GF-D8 (cell line): ENCODE measurements at regions not wholly inside any gene's neighbourhood (a gene's known extent, or its start where the extent isn't known, plus 50 kb on each side); places are given as distances from the start of the nearest gene placed in this dataset.
A peak's percentile ranks its signal among the peaks of the same experiment; 100 is the strongest.

ENCODE experiments used
- DNase-seq: peaks from one replicate; lab custom pipeline; 2025; lab: John Stamatoyannopoulos, UW

DNA sequence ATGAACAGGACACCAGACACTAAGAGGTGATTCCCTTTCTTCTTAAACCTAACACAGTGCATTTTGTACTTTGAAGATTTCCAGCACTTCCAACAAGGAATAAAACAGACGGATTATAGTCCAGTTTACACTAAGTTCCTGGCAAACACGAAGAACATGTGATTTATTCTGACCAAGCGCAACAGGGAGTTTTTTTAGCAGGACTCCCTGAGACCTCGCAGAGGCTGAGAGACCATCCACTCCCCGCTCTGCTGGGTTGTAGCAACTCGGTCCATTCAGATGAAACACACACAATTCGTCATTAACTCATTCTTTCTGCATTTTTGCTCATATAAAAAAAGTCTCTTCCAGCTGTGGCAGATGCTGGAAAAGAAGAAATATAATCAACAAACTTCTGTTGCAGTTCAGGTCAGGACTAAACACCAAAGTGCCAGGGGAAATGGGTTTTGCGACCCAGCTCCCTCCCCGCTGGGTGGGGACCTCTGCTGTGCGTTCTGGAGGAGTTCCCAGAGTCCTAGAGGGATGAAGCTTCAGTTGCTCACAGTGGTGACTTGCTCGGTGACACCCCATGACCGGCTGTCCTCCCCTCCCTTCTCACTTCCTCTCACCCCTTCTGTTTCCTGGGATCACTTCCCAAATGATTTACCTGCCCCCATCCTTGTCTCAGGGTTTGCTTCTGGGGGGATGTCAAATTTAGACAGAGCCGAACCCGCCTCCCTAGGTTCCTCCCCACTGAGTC is 52.5 kb downstream of the KCNF1 start:
- DNase-seq = no peak

DNA sequence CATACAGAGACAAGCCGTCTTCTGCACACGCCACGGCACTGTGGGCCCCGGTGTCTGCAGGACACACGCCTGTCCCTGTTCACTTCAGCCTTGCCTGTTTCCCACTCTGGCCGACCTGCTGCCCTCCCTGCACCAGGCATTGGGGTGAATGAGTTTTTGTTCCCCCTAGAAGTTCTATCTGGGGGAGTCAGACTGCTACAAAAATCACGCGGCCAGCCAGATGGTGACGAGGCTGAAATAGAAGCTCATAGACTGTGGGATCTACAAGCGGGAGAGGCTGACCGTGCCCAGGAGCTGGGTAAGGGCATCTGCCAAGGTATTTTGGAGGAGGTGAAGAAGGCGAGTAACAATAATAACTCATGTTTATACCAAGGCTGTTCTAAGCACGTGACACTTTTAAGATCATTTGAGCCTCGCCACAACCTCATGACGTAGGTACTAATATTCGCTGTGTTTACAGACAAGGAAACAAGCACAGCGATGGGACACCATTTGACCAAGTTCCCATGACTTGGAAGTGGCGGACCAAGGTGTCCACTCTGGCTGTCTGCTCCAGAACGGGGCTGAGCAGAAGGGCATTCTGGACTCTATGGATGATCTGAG is 53.6 kb downstream of the KCNF1 start:
- no peak for DNase-seq

DNA sequence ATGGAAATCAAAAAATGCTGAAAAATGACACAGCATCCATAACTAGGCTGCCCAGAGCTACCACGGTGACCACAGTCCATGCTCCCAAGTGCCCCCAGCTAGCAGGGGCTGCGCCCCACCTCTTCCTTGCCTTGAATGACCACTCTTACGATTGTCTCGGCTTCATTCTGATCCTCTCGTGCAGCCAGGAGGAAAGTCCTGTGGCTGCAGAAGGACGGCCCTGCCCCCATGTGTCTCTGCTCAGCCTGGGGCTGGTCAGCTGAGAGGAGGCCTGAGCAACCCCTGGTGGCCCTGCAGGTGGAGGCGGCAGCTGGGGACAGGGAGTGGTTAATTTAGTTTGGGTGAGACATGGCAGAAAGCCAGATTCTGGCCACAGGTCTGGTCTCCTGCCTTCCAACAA is 54.3 kb downstream of the KCNF1 start:
- no peak for DNase-seq

DNA sequence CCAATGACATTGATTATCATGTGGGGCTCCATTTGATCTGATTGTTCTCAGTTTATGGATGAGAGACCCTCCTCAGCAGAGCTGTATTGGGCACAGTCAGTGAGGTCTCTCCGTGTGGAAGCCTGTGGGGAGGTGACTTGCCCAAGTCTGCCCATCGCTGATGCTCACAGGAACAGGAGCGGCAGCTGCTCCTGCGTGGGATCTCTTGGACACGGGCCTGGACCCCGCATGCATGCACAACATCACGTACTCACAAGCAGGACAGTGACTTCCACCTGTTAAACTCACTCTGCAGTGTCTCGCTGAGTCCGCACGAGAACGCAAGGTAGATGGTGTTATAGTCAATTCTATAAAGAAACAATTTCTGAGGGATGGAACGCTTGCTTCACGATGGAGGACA is 55.0 kb downstream of the KCNF1 start:
- DNase-seq = no peak

DNA sequence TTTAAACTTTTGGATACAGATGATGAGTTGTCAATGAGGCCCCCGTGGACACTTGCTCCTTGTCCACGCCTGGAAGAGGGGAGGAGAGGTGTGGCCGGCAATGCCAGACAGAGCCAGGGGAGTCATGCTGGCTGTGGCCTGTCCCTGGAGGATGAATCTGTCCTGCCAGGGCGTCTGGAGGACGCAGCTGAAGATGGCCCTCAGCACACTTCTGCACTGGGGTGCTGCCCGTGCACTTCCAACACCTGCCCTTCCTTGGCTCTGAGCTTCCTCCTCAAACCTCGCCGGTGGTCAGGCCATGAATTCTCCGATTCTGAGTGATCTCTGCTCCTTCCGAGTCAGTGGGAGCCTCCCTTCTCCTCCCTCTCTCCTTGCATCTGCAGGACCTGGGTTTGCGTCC is 56.4 kb downstream of the KCNF1 start:
- DNase-seq = no peak

DNA sequence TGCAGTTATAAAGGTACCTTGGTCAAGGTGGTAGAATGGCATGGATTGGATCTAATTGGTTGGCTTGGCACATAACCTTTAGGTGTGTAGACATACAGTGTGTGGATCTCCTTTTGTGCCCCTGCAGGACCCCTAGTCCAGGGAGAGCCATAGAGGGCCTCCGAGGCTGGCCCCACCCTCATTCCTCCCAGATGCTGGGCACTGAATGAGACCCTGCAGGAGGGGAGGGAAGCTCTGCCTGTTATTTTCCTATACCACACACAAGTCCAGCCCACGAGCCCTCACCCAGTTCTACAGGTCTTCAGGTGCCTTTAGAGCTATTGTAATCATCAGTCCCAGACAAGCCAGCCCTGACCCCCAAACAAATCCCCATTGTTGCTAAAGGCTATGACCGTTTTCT is 58.9 kb downstream of the KCNF1 start:
- DNase-seq = no peak

DNA sequence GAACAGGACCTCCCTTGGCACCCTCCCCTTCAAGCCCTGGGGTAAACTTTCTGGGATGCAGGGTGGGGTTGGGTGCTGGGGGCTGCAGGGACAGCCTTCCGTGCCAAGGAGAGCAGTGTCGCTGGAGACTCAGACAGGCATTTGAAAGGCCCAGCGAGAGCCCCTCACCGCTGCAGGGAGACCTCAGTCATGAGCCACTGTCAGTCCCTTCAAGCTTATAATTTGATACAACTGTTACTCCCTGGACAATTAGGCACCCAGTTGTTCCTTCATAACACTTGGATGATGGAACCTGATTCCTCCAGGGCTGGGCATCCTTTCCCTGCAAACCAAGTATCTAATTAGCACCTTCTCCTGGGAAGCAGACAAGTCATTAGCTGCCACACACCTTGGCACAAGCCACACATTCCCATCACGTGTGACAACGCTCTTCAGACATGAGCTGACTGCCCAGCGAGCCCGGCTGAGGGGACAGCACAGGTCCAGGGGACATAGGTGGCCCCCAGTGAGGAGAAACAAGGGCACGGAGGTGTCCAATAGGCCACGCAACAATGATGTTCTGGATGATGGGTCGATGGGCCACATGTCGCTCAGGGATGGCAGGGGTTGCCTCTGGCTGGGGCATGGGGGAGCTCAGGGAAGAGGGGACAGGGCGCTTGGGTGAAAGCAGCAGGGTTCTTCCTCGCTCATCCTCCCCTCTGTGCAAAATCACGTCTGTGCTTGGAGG is 59.6 kb downstream of the KCNF1 start:
- DNase-seq = no peak

DNA sequence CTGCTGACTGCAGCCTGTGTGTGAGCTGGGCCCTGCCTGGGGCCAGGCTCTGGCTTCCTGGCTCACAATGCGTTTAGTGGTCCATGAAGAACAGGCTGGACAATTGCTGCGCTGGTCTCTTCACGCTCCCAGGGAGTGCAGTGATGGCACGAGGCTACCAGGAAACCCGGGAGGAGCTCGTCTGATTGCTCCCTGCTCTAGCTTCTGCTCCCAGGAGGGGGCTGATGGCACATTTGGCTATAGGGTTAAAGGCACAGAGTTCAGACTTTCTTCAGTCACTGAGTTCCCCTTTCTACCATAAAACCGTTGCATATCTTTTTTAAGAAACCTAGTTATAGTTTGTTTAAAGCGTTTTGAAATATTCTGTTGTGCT is 60.1 kb downstream of the KCNF1 start:
- no peak for DNase-seq

DNA sequence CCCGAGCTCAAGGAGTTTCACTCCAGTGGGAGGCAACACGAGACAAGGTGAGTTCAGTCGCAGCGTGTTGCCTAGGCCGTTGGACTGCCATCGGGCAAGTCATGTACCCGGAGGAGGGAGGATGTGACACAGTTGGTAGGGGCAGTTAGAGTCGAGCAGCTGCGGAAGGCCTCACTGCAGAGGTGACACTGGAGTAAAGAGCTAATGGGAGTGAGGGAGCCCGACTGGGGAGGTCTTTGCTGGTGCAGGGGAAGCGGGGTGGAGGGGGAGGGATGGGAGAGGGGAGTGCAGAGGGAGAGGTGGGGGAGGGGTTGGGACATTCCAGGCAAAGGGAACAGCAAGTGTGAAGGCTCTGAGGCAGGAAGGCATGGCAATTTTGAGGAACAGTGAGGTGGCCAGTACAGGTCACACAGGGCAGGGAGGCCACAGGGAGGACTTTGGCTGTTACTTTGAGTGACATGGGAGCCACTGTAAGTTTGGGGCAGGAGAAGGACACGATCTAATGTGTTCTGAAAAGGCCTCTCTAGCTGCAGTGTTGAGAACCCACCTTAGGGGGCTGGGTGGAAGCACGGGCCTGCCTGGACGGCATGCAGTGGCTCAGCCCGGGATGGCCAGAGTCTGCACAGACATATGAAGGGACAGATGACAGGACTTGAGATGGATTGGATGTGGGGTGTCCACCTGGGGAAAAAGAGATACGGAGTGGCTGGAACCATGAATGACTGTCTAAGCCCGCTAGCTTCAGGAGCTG is 61.1 kb downstream of the KCNF1 start:
- DNase-seq = no peak

DNA sequence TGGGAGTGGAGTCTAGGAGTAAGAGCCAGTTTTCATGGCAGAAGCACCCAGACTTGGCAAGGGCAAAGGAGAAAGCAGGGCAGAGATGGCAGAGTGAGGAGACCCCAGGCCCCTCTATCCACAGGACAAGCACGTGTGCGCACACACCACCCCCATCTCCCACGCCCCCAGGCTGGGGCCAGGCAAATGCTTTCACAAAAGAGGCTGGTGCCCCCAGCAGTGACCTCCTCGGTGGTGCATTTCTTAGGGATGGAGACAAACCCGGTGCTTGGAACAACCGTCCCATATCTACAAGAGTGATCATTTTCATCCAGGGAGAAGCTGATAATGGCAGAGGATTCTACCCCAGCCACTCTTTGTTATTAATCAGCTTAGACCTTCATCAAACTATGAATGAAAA is 62.0 kb downstream of the KCNF1 start:
- DNase-seq = no peak

DNA sequence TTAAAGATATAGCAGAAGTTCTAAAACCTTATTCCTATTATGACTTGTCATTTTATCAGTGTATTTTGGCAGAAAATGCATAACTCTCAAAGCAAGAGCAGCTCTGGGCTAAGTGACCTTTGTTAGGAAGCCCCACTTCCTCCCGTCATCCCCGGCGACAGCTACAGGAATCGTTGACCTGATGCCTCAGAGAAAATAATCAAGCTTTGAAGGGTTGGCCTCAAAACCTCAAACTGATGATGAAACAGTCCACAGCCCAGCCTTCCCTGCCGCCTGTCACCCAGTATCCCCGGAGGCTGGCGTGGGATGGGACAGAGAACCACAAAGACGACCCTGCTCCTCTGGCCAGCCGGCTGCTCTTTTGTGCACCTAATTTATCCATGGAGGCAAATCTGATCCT is 65.3 kb downstream of the KCNF1 start:
- DNase-seq = peak; percentile 4

DNA sequence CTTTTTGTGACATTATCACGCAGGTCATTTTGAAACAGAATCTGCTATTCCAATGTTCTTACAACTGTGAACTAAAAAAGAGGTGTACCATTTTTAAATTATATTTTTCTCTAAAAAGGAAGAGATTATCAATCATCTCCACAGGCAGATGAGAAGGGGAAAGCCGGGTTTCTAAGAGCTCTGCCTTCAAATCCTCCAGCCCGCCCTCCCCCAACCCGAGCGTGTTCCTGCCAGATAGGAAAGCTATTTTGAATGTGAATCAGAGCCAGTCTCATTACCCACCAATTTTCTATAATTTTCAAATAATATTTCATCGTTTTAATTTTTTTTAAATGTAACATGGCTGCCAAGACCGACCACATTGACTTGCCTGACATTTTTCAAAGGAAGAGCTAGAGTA is 65.9 kb downstream of the KCNF1 start:
- DNase-seq = no peak

DNA sequence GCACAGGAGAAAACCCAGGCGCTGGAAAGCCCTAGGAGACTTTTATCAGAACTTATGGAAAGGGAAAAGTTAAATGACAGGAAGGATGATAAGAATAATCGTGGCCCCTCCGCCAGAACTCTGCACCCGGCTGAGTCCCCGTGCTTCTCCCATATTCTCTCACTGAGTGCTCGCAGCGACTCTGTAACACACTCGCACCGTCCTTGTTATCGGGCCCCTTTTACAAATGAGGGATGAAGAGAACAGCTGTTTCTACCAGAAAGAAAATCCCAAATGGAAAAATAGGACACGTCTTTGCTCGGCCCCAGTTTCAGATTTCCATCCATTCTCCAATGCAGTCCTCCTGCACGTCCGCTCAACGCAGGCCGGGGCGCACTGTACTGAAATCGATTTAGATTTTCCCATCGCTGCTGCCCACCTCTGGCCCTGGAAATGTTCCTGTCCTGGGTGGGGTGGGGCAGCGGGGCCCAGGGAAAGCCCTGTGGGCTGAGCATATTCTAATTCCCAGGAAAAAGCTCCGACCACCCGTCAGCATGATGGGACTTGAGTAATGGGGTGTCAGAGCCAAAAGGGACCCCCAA is 66.4 kb downstream of the KCNF1 start:
- DNase-seq = no peak

DNA sequence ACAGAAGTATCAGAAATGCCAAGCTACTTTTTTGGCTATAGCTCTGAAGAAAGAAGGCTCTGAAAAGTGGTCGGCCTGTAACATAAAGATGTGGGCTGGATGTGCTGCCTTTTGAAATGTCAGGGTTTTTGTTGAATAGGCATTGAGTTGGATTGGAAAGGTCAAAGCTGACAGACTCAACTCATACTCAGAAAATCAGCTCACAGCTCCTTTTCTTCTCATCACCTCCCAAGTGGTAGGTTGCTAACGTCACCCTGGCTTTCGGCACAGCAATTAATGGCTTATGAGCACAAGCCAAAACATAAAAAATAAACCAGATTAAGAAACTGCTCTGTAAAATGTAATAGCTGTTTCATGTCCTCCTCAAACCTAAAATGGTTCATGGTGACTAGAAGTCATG is 68.3 kb downstream of the KCNF1 start:
- DNase-seq = no peak

DNA sequence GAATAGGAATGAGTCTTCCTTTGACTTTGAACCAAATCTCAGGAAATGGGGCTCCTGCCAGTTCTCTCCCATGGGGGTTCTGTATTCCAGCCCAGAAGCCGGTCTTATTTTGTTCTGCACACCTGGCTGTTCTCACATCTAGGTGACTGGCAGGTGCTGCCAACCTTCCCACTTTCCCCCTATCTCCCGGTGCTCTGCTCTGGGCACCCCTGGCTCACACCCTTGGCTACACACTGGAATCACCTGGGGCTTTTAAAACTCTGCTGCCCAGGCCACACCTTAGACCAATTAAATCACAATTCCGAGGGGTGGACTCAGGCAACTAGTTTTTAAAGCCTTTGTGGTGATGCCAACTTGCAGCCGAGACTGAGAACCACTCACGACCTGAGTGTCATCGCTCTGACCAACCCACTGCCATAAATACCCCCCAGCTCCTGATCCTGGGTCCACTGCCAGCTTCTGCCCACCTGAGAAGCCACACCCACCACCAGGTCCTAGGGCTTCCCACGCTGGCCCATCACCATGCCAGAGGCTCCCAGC is 69.2 kb downstream of the KCNF1 start:
- no peak for DNase-seq

DNA sequence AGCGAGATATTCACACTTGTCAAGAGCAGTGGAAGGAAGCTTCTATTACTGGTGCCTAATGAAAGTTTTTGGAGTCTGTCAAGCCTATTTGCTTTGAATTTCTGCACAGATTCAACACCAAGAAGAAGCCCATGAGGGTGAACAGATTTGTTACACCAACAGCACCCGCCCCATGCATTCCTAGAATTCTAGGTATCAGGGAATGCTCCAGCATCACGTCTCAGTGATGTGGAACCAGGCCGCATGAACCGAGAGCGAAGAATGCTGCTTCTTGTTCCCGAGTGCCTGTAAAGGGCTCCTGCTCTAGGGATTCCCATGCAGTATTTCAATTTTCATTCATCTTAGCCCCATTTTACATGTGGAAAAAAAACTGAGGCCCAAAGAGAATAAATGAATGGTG is 69.7 kb downstream of the KCNF1 start:
- DNase-seq = no peak

DNA sequence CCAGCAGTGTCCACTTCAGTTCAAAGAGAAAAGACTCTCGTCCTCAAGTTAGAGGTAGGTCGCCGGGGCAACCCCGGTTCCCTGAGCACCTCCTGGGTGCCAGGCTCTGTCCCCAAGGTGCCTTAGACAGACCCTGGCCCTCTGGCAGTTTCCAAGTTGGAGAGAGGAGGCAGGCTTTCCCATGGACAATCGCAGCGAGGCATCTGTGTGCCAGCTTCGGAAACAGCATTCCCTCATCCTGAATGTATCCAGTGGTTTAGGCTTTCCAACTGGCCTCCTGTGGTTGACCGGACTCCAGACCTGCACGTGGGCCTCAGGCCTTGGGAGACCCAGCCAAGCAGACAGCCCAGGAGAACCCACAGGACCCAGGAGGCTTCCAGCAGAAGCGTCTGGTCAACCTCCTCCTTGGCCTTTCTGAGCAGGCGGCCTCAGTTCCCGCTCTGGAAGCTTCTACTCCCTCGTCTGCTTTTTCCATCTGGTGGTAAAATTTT is 70.3 kb downstream of the KCNF1 start:
- DNase-seq = no peak

DNA sequence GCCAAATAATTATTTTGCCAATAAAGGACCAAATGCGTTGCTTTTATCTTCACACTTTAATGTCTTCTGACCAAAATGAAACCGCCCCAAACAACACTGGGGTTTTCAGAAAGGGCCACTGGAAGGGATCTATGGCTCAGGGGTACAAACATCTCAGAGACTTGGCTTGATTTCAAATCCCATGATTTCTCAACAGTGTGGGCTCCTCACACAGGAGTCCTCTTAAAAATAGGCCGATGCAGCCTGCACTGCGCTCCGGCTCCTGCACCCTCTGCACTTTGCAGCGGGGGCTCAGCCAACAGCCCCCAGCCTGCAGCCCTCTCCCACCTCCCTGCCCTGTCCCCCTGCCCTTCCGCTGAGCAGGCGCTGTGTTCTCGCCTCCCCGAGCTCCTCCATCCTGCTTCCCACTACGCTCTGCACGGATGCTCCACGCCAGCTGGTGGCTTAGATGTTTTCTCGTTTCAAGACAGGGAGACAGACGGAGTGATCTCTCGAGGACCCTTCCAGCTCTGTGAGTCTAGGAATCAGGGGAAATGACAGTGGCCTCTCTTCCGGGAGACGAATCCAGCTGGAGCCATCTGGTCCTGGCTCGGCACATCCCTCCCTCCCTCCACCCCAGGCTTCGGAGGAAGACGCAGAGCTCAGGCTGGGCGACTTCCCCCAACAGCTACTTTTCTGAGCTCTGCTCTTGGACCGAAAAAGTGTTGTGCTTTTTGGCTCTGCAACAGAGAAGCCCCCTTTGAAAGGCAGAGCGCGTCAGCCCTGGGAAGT is 71.4 kb downstream of the KCNF1 start:
- DNase-seq = no peak

DNA sequence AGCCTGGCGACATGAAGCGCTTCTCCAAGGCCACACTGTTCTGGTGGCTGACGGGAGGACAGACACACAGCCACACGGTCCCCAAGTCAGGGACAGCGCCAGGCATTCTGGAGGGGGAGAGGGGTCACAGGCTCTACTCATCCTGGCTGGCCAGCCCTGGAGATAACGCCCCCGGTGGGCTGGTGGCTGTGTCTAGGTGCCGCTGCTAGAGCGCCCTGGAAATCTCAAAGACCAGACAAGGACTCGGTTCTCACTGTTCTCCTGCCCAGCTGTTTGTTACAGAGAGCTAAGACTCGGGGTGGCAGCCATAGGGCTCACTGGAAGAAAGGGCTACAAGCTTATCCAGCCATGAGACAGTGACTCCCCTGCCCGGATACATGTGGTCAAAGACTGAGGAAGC is 72.0 kb downstream of the KCNF1 start:
- DNase-seq = no peak

DNA sequence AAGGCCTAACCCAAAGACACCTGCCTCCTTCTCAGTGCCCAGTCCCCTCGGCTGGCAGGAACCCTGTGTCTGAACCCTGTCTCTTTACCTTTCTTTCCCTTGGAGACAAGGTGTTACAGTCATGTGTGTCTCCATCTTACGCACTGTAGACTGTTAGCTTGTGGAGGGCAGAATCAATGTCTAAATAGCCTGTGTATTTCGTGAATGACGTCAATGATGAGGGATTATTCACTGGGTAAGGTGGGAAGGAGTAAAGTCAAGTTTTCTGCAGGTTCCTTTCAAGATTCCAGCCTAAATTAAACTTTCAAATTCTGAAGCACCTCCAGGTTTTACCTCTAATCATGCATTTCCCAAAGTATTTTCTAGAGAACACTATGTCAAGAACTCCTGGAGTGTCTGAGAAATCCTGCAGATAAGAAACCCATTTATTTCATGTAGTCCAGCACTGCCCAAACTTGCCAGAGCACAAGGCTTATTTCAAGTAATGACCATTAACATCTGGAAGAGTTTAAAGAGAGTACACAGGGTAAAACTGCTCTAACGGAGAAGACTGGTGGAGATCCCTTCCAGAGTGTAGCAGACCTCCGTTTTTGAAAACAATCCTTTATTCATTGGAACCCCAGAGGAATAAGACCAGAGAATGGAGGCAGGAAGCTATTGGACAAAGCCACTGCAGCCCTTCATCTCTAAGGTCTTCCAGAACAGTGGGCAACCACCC is 72.8 kb downstream of the KCNF1 start:
- DNase-seq = no peak

DNA sequence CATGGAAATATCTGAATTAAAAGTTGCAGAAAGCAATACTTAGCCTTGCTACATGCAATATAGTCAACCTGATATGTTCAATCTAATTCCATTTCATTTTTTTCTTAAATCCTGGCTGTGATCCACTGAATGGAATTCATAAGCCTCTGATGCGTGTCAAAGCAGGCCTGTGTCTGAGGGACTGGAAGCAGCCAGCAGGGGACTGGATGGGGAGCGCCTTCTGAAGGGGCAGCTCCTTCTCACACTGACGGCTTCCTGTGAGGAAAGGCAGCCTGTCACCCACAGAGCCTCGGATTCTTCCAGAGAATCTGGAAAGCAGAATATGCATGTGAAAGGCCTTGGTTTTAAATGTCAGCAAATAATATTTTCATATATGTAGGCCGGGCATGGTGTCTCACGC is 73.5 kb downstream of the KCNF1 start:
- no peak for DNase-seq
